GM21528 (cell line): ENCODE measurements at regions not wholly inside any gene's neighbourhood (a gene's known extent, or its start where the extent isn't known, plus 50 kb on each side); places are given as distances from the start of the nearest gene placed in this dataset.
"Not testable (repeated sequence)": the region's sequence is repeated elsewhere in the genome, so short reads cannot be mapped to it uniquely, and the experiment has no call there.

ENCODE experiments used
- ATAC-seq: cut with Tn5 transposase; IDR thresholded peaks from one replicate; pipeline ENCODE4 v1.9.1; 2021; ENCODE audit warnings: mild to moderate bottlenecking, moderate library complexity; ENCODE audit not compliant: unreplicated experiment, low FRiP score

- ATAC-seq, result not testable (repeated sequence)
Measured at GRCh38 chr5:56665117-56665516, 150.2 kb upstream of the MAP3K1 start.

GRCh38 chr5:56664025-56664424 is 151.3 kb upstream of the MAP3K1 start:
- ATAC-seq, result no peak

GRCh38 chr5:56663523-56663922 is 151.8 kb upstream of the MAP3K1 start:
- no peak for ATAC-seq

GRCh38 chr5:56662893-56663292 is 152.5 kb upstream of the MAP3K1 start:
- no peak for ATAC-seq

GRCh38 chr5:56659971-56660370 is 155.4 kb upstream of the MAP3K1 start:
- no peak for ATAC-seq

- no peak for ATAC-seq
Measured at GRCh38 chr5:56658972-56659371, 156.4 kb upstream of the MAP3K1 start.

- ATAC-seq, result no peak
Measured at GRCh38 chr5:56656846-56657726, 158.3 kb upstream of the MAP3K1 start.

DNA sequence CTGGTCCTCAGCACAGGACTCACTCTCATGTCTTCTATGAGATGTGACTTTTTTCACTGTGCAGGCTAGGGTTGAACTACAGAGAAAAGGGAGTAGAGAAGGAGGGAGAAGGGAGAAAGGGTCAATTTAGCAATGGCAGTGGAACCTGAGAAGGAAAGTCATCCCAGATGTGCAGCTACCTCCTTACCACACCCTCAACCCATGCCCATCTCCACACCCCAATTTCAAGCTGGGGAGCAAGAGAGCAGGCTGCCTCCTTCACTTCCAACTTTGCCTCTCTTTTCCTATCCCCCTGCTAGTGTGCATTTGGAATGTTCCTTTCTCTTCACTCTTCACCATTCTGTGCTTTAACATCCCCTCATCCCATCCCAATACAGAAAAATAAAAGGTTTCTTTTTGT is 163.5 kb upstream of the MAP3K1 start:
- ATAC-seq, result no peak

DNA sequence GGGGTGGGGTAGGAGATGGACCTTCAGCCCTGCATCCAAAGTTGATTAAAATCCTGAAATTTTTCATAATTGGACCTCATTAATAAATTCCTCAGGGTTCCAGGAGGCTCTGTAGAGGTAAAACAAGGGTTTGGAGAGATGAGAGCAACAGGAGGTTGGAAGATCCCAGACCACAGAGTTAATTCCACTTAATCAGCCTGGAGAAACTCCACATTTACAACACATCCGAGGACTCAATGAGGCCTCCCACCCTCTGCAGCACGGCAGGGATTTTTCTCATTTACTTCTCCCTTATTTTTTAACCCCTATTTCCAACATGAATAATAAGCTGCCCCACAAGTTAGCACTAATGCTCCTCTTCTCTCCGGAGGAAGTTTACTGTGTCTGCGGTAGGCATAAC is 165.0 kb upstream of the MAP3K1 start:
- ATAC-seq, result no peak

GRCh38 chr5:56649569-56649968 is 165.8 kb upstream of the MAP3K1 start:
- no peak for ATAC-seq

DNA sequence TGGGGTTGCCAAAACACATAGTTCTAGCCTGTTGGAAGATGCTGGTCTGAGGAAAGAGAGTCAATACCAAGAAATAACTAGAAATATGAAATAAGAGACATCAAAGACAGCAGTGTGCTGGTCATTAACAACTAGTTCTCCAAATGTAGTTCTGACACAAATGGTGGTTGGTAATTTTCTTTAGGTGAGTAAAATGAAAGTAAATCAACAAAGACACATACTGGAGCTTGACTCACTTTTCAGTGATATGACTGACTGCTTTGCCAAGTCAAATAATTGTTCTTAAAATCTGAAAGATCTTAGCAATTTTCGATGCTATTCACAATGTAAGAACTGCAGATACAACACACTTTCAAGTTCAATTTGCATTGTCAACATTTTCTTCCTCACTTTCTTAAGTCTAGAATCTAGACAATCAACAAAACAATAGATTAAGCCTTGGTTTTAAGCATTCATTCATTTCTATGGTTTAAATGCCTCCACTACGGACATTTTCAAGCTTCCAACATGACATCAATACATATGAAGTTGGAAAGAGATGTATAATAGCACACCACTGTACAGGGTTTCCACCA is 166.8 kb upstream of the MAP3K1 start:
- ATAC-seq, result no peak

GRCh38 chr5:56647099-56647850 is 168.1 kb upstream of the MAP3K1 start:
- ATAC-seq, result no peak

DNA sequence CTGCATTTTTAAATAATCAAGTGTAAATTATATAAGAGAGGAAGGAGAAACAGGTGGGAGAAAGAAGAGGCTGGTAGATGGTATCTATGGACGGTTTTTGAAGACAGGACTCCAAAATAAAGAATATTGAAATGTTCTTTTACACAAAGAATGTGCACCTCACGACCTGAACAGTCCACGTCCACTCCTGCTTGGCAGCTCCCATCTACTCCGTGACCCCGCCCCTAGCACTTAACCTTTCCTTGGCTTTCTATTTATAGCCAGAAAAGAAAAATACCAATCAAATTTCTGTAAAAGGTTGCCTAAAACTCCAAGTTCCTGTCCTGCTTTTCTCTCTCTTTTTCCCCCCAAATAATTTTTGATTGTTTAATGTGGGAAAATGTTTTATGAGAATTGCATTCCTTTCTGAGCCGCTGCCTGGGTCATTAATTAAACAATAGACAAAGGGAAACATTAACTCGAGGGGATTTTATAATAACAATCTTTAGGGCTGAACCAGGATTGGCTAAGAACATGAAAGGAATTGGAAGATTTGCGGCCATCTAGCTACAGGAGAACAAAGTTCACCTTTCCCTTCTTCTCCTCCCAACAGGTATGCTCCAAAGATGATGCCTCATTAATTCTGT is 173.6 kb upstream of the MAP3K1 start:
- ATAC-seq, result no peak

- ATAC-seq, result no peak
Measured at GRCh38 chr5:56640763-56641406, 174.5 kb upstream of the MAP3K1 start.

- ATAC-seq, result no peak
Measured at GRCh38 chr5:56639476-56639875, 175.9 kb upstream of the MAP3K1 start.

DNA sequence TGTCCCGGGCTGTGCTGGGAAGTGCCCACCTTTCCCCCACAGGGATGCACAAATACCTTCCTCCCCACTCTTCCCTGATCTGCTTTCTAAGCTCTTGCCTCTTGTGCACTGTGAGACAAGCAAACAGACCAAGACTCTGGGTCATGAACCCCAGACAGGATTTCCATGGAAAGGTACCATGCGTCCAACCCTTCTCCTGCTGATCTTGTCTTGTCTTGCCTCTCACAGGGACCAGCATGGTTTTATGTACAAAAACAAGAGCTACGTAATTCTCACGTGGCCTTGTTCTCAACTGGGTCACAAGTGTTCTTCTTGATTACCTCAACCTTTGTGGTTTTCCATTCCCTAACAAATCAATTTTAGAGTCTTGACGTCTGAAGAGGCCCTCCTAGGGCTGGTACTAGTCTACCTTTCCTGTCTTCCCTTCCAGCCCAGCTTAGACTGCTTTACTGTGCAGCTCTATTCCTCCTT is 176.5 kb upstream of the MAP3K1 start:
- no peak for ATAC-seq

- no peak for ATAC-seq
Measured at GRCh38 chr5:56638061-56638621, 177.2 kb upstream of the MAP3K1 start.

DNA sequence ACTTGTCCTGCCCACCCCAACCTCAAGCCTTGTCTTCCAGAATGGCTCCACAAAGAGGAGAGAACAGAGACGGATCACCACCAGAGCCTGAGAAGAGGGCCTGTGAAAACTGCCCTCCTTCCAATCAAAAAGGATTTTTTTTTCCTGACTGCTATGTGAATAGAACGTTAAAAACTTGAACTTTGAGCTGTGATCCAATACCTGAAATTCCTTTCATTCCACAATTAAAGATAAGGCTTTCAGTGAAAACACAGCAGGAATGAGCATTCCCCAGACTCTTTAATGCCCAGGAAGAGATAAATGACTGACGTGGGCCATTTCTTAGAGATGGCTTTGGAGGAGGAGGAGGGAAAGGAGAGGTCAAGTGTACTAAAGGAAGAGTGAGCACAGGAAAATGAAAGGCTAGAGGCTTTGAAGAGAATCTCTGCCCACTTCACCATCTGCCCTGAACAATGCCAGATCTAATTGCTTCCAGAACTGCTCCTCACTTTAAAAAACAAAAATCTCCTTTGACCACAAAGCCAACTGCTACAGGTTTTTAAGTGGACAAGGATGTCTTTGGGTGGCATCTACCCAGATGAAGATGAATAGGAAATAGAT is 177.9 kb upstream of the MAP3K1 start:
- ATAC-seq, result no peak

DNA sequence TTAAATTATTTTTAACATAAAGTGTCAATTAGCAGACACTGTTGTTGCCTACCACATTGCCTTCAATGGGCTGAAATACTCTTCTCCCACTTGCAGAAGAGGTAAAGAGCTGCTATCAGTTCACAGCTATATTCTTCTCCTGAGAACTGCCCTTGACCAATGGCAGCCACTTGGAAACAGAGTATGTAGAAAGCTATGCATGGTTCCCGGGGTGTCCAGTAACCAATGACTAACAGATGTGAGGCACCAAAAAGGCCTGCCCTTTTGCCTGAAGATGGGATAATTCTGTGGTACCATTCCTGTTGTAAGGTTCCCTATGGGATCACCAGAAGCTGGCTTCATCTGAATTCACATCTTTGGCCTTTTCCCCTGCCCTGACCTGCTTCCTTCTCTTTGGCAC is 181.4 kb upstream of the MAP3K1 start:
- no peak for ATAC-seq

GRCh38 chr5:56632939-56633338 is 182.4 kb upstream of the MAP3K1 start:
- ATAC-seq, result no peak
